Urinary bladder (tissue), 3 donors: ENCODE measurements at regions not wholly inside any gene's neighbourhood (a gene's known extent, or its start where the extent isn't known, plus 50 kb on each side); places are given as distances from the start of the nearest gene placed in this dataset.

ENCODE experiments used
- DNase-seq: peaks from one replicate; pipeline ENCODE4 v3.0.0-alpha.2; 2015; ENCODE audit errors: extremely low spot score
- H3K27ac ChIP-seq: one replicate; pipeline ENCODE4 v1.5.1; 2013; ENCODE audit warnings: low read depth, mild to moderate bottlenecking, moderate library complexity
- H3K36me3 ChIP-seq: one replicate; pipeline ENCODE4 v1.6.1; 2013; ENCODE audit warnings: mild to moderate bottlenecking, moderate library complexity; ENCODE audit not compliant: insufficient read depth
- H3K4me1 ChIP-seq: one replicate; pipeline ENCODE4 v1.6.1; 2013; ENCODE audit warnings: mild to moderate bottlenecking, moderate library complexity; ENCODE audit not compliant: insufficient read depth
- H3K4me3 ChIP-seq: one replicate; pipeline ENCODE4 v1.5.1; 2013; ENCODE audit warnings: low read depth, low read length
- WGBS: extraction: QIAGEN DNeasy Blood & Tissue Kit; methylation state at CpG from one replicate; pipeline ENCODE4 v1.1.7; 2013; 5-methylcytosine and 5-hydroxymethylcytosine counted together
- donor health status: healthy with polysubstance abuse.
- donor health status: healthy.

DNA sequence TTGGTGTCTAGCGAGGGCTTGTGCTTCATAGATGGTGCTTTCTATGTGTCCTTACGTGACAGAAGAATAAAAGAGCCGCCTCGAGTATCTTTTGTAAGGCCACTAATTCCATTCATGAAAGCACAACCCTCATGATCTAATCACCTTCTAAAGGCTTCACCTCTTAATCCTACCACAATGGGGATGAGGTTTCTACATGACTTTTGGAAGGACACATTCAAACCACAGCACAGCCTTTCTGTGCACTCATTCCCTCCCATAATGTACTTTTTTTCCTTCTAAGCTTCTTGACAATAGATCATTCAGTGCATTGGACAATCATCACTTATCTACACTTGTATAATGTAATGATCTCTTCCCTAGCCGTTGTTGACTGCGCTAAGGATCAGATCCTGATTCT, 774.8 kb downstream of the BRINP1 start:
- Histone ChIP-seq H3K4me1 (no peaks in the 10 kb centered on the region), H3K27ac (no peak overlapping the region), H3K36me3 (no peaks in the 10 kb centered on the region), H3K4me3 (no peak overlapping the region)
- no peak for DNase-seq
- 85% methylated on average over 6 of the region's 6 CpGs for WGBS

- Histone ChIP-seq H3K4me3 (no peak overlapping the region), H3K4me1 (no peaks in the 10 kb centered on the region), H3K36me3 (no peaks in the 10 kb centered on the region), H3K27ac (no peak overlapping the region)
- no peak for DNase-seq
- WGBS: 27% methylated on average over 3 of the region's 3 CpGs
Observed at GRCh38 chr9:118595719-118596305, 773.4 kb downstream of the BRINP1 start.

DNA sequence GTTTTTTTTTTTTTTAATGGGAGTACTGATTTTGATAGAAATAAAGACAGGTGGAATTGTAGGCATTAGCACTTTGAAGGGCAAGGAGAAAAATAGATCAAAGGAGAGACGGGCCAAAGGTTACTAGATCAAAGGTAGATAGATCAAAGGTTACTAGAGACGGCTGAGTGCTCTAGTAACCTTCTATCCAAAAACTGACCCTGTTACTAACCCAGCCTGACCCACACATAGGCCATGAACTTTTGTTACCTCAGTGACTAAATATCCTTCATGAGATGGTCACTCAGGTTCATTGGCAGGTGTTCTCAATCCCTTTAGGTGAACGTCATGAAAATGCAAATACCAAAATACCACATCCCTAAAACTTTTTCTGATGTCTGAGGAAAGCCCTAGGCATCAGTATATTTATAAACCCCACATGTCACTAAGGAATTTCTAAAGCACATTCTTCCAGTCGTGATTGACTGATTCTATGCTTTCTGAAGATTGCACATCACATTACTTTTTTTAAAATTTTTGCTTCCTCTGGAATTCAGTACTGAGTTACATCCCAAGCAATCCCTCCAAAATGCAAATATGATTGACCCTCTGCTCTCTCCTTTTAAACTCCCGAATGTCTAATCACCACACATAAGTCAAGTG, 772.7 kb downstream of the BRINP1 start:
- H3K4me1 ChIP-seq: no peaks in the 10 kb centered on the region
- no peak overlapping the region for H3K4me3 ChIP-seq
- no peaks in the 10 kb centered on the region for H3K36me3 ChIP-seq
- 47% methylated on average over 5 of the region's 5 CpGs for WGBS
- no peak for DNase-seq
- H3K27ac ChIP-seq: no peak overlapping the region

DNA sequence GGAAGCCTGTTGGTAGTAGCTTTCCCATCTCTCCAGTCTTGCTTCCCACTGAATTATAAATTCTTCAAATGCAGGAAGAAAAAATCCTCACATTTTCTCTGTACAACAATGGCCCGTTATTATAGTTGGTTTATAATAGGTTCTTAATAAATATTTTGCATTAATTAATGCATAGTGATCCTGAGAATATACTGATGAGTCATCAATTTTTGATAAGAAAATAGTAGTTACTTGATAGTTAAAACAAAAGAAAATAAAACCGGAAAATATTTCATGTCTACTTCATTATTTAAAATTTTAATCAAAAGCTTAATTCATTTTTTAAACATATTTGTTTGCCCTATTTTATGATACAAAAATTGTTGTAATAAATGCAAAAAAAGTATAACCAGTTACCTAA, 762.6 kb downstream of the BRINP1 start:
- H3K4me1 ChIP-seq: no peaks in the 10 kb centered on the region
- 89% methylated on average over 2 of the region's 2 CpGs for WGBS

GRCh38 chr9:118609355-118610044, 759.7 kb downstream of the BRINP1 start:
- 88% methylated on average over 3 of the region's 3 CpGs for WGBS
- Histone ChIP-seq H3K4me3 (no peak overlapping the region), H3K4me1 (no peaks in the 10 kb centered on the region), H3K27ac (no peak overlapping the region), H3K36me3 (no peaks in the 10 kb centered on the region)
- DNase-seq: no peak

More for the DNA sequence above, 762.6 kb downstream of the BRINP1 start:
- Histone ChIP-seq H3K27ac (no peak overlapping the region), H3K4me3 (no peak overlapping the region), H3K36me3 (no peaks in the 10 kb centered on the region)
- no peak for DNase-seq

DNA sequence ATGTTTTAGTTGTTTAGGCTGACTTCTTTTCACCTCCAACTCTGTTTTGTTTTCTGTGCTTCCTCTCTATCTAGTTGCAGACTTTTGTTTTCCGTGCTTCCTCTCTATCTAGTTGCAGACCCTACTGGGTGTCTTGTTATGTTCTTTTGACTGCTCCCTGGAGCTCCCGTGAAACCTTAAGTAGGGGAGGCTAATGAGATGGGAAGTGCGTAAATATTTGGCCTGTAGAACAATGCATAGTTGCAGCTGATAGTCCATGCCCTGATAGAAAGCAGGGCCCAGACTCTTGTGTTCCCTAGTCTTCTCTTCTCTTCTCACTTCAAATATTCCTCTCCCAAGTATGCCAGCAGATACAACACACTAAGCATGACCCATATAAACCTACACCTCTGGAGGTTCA, 757.0 kb downstream of the BRINP1 start:
- DNase-seq: no peak
- no peak overlapping the region for H3K27ac ChIP-seq
- WGBS: 71% methylated on average over 3 of the region's 3 CpGs
- H3K4me1 ChIP-seq: no peaks in the 10 kb centered on the region
- no peaks in the 10 kb centered on the region for H3K36me3 ChIP-seq
- no peak overlapping the region for H3K4me3 ChIP-seq

DNA sequence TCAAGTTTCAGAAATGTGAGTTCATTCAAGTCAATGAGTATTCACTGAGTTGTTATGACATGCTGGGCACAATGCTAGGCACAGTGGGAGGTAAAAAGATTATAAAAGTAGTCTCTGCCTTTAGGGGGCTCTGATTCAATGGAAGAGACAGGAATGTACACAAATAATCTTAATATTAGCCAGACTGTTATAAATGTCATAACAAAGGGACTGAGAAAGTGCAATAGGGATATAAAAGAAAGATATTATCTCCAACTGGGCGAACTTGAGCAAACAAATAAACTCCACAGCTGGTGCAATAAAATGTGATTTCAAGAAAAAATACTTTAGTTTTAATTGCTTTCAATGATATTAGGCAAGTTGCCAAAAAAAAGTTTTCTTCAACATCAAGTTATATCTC, 755.2 kb downstream of the BRINP1 start:
- 26% methylated on average over 1 of the region's 1 CpG for WGBS
- DNase-seq: no peak
- Histone ChIP-seq H3K4me1 (no peaks in the 10 kb centered on the region), H3K4me3 (no peak overlapping the region), H3K36me3 (no peaks in the 10 kb centered on the region), H3K27ac (no peak overlapping the region)

DNA sequence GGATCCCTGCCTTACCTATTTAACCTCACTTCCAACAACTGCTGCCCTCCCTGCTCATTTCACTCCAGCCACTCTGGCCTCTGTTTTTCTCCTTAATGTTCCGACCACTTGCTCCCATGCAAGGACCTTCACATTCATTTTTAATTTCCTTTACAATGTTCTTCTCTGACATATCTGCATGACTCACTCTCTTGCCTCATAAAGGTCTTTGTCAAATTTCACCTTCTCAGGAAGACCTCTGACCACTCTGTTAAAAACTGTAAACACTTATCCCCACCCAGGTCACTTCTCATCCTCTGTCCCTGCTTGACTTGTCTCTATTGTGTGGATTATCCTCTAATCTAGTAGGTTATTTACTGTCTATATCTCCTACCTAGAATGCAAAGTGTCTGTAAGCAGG, 751.2 kb downstream of the BRINP1 start:
- 87% methylated on average over 1 of the region's 1 CpG for WGBS
- no peaks in the 10 kb centered on the region for H3K4me1 ChIP-seq
- H3K4me3 ChIP-seq: no peak overlapping the region
- H3K36me3 ChIP-seq: no peaks in the 10 kb centered on the region
- H3K27ac ChIP-seq: no peak overlapping the region
- DNase-seq: no peak

GRCh38 chr9:118618849-118619248, 750.4 kb downstream of the BRINP1 start:
- H3K4me1 ChIP-seq: no peaks in the 10 kb centered on the region
- DNase-seq: no peak
- WGBS: 76% methylated on average over 2 of the region's 2 CpGs
- no peak overlapping the region for H3K4me3 ChIP-seq
- H3K36me3 ChIP-seq: no peaks in the 10 kb centered on the region
- no peak overlapping the region for H3K27ac ChIP-seq

- 80% methylated on average over 3 of the region's 3 CpGs for WGBS
- Histone ChIP-seq H3K36me3 (no peaks in the 10 kb centered on the region), H3K4me3 (no peak overlapping the region), H3K27ac (no peak overlapping the region), H3K4me1 (no peaks in the 10 kb centered on the region)
- no peak for DNase-seq
Observed at GRCh38 chr9:118624608-118625007, 744.6 kb downstream of the BRINP1 start.

- DNase-seq: no peak
- Histone ChIP-seq H3K4me1 (no peaks in the 10 kb centered on the region), H3K27ac (no peak overlapping the region), H3K36me3 (no peaks in the 10 kb centered on the region), H3K4me3 (no peak overlapping the region)
- WGBS: 62% methylated on average over 2 of the region's 2 CpGs
Observed at GRCh38 chr9:118630079-118630478, 739.2 kb downstream of the BRINP1 start.

DNA sequence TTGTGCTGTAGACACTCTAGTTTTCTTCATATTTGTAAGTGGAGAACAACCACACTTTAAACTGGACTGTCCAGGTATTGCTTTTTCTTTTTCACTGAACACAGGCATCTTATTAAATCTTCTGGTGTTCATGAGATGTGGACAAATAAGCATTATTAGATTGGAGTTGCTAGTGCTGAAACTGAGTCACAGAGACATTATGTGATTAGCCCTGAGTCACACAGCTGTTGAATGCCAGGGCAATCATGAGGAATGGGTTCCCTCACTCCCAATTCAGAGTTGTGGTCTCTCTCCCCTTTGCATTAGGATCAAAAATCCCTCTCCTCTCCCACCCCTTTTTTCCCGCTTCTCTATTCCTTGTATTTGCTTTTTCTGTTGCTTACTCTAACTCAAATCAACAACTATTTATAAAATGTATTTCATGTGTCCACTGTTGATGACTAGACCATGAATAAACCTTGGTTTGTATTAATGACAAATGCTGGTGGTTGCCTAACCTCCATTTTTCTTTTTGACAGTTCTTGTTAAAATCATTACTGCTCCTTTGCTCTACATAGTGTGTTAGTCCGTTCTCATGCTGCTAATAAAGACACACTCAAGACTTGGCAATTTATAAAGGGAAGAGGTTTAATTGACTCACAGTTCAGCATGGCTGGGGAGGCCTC, 738.2 kb downstream of the BRINP1 start:
- no peak for DNase-seq
- 85% methylated on average over 2 of the region's 2 CpGs for WGBS
- Histone ChIP-seq H3K27ac (no peak overlapping the region), H3K36me3 (no peaks in the 10 kb centered on the region), H3K4me1 (no peaks in the 10 kb centered on the region), H3K4me3 (no peak overlapping the region)

GRCh38 chr9:118631956-118632355, 737.3 kb downstream of the BRINP1 start:
- Histone ChIP-seq H3K4me1 (no peaks in the 10 kb centered on the region), H3K27ac (no peak overlapping the region), H3K36me3 (no peaks in the 10 kb centered on the region), H3K4me3 (no peak overlapping the region)
- WGBS: 82% methylated on average over 4 of the region's 4 CpGs
- DNase-seq: no peak

DNA sequence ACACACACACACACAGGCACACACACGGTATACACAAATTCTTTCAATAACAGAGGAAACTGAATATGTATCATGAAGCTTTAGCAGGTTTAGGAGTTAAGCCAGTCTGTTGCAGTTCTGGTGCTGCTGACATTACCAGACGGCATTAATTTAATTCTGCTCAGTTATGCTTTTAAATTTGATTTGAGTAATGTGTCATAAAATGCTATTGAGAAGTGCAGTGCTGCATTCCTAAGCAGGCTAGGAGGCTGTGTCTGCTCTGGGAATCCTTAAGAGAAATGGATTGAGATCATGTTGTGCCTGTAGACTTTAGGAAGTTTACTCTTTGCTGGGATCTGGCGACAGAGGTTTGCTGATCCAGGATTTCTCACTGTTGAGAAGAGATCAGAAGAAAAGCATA, 733.8 kb downstream of the BRINP1 start:
- 46% methylated on average over 3 of the region's 3 CpGs for WGBS
- no peaks in the 10 kb centered on the region for H3K36me3 ChIP-seq
- no peak for DNase-seq
- no peak overlapping the region for H3K27ac ChIP-seq
- no peak overlapping the region for H3K4me3 ChIP-seq
- H3K4me1 ChIP-seq: no peaks in the 10 kb centered on the region
